H1 (cell line): ENCODE measurements at regions not wholly inside any gene's neighbourhood (a gene's known extent, or its start where the extent isn't known, plus 50 kb on each side); places are given as distances from the start of the nearest gene placed in this dataset.

Experiments
- CTCF ChIA-PET: fragments of 300-600 bp; sonication (Branson Sonifier 250); formaldehyde crosslinking; loops from one replicate; lab custom pipeline; 2021; ENCODE audit not compliant: partially characterized antibody; lab: Charles Lee
- POLR2A ChIA-PET: fragments of 300-600 bp; sonication (Branson Sonifier 250); formaldehyde crosslinking; loops from one replicate; lab custom pipeline; 2021; ENCODE audit warnings: inconsistent platforms; ENCODE audit not compliant: partially characterized antibody; lab: Charles Lee
- DNase-seq, 2 experiments: peaks; one replicate each; pipeline versions ENCODE4 v3.0.0 to v3.0.0-alpha.2; 2010 to 2022; ENCODE audit warnings: low spot score in 2 of 2, low read depth in 1 of 2, mixed read lengths in 1 of 2
- FAIRE-seq: peaks from 2 replicates; lab custom pipeline; 2011; peaks lifted over from hg19 to GRCh38; lab: Jason Lieb, UNC
- H2AFZ ChIP-seq: 2 replicates; pipeline ENCODE4 v1.8.1; 2012; ENCODE audit warnings: low read length, inconsistent platforms
- H2AK5ac ChIP-seq: 2 replicates; pipeline ENCODE4 v1.6.1; 2013; ENCODE audit warnings: low read depth, low read length
- H2BK120ac ChIP-seq: replicated peaks from 2 replicates; pipeline ENCODE3; 2013; ENCODE audit warnings: low read depth, low read length, inconsistent platforms
- H2BK12ac ChIP-seq: 2 replicates; pipeline ENCODE4 v1.6.1; 2013; ENCODE audit warnings: low read depth, low read length
- H2BK15ac ChIP-seq: 2 replicates; pipeline ENCODE4 v1.6.1; 2013; ENCODE audit warnings: low read length
- H2BK20ac ChIP-seq: 2 replicates; pipeline ENCODE4 v1.6.1; 2013; ENCODE audit warnings: low read length
- H2BK5ac ChIP-seq: 2 replicates; pipeline ENCODE4 v1.6.1; 2013; ENCODE audit warnings: low read depth, low read length
- H3K14ac ChIP-seq: 2 replicates; pipeline ENCODE4 v1.6.1; 2013; ENCODE audit warnings: inconsistent platforms; ENCODE audit not compliant: insufficient read length
- H3K18ac ChIP-seq: 2 replicates; pipeline ENCODE4 v1.6.1; 2013; ENCODE audit warnings: low read length; ENCODE audit errors: extremely low read depth
- H3K23ac ChIP-seq: 2 replicates; pipeline ENCODE4 v1.6.1; 2013; ENCODE audit warnings: inconsistent platforms; ENCODE audit not compliant: insufficient read length
- H3K23me2 ChIP-seq: 2 replicates; pipeline ENCODE4 v1.6.1; 2013; ENCODE audit warnings: low read depth, low read length
- H3K27ac ChIP-seq: 2 replicates; pipeline ENCODE4 v1.6.1; 2011; ENCODE audit warnings: low read depth, low read length, inconsistent platforms
- H3K27me3 ChIP-seq, 4 experiments: replicated peaks in 1 of 4; 1 replicate in 1 of 4; 2 replicates in 3 of 4; pipeline versions ENCODE4 v1.6.1 to v1.8.1; 2011 to 2013; ENCODE audit warnings: low read length in 3 of 4, mild to moderate bottlenecking in 3 of 4, inconsistent platforms in 2 of 4, mixed read lengths in 2 of 4, moderate library complexity in 1 of 4; ENCODE audit not compliant: control insufficient read depth in 3 of 4, insufficient read depth in 3 of 4; ENCODE audit errors: extremely low read depth in 1 of 4
- H3K36me3 ChIP-seq, 4 experiments: 2 replicates each; pipeline versions ENCODE4 v1.6.1 to v1.8.1; 2011 to 2013; ENCODE audit warnings: mild to moderate bottlenecking in 4 of 4, low read length in 3 of 4, moderate library complexity in 2 of 4, control low read depth in 1 of 4, inconsistent platforms in 1 of 4; ENCODE audit not compliant: insufficient read depth in 4 of 4, control insufficient read depth in 2 of 4
- H3K4ac ChIP-seq: replicated peaks from 2 replicates; pipeline ENCODE3; 2013; ENCODE audit warnings: low read length, low read depth, mixed read lengths, inconsistent platforms; ENCODE audit not compliant: insufficient read length
- H3K4me1 ChIP-seq, 4 experiments: replicated peaks in 1 of 4; 1 replicate in 1 of 4; 2 replicates in 3 of 4; pipeline versions ENCODE4 v1.6.1 to v1.8.1; 2011 to 2013; ENCODE audit warnings: low read length in 3 of 4, inconsistent platforms in 2 of 4, mixed read lengths in 1 of 4; ENCODE audit not compliant: insufficient read depth in 4 of 4, control insufficient read depth in 3 of 4
- H3K4me2 ChIP-seq, 2 experiments: 2 replicates each; pipeline versions ENCODE4 v1.6.1 to v1.8.1; 2011 to 2013; ENCODE audit warnings: low read depth in 2 of 2, low read length in 2 of 2, control low read depth in 1 of 2, inconsistent platforms in 1 of 2, mild to moderate bottlenecking in 1 of 2; ENCODE audit not compliant: insufficient read depth in 1 of 2
- H3K4me3 ChIP-seq, 4 experiments: fragments of 200-600, 300-600 bp in 1 of 4; sonication (generic), shearing (Covaris generic), sonication (Bioruptor Twin) in 1 of 4; 2 replicates each; pipeline versions ENCODE4 v1.5.1 to v1.8.1; 2011 to 2016; ENCODE audit warnings: low read length in 4 of 4, low read depth in 3 of 4, control low read depth in 2 of 4, inconsistent platforms in 2 of 4, mild to moderate bottlenecking in 2 of 4, mixed read lengths in 1 of 4, moderate library complexity in 1 of 4; ENCODE audit not compliant: insufficient read depth in 2 of 4; ENCODE audit errors: extremely low read depth in 1 of 4
- H3K56ac ChIP-seq: replicated peaks from 2 replicates; pipeline ENCODE3; 2013; ENCODE audit warnings: low read depth, mild to moderate bottlenecking, mixed read lengths, low read length, inconsistent platforms; ENCODE audit not compliant: insufficient read length
- H3K79me1 ChIP-seq: 2 replicates; pipeline ENCODE4 v1.6.1; 2013; ENCODE audit warnings: low read depth, low read length, control low read depth
- H3K79me2 ChIP-seq, 2 experiments: 2 replicates each; pipeline versions ENCODE4 v1.6.1 to v1.8.1; 2012 to 2013; ENCODE audit warnings: low read length in 2 of 2, mild to moderate bottlenecking in 2 of 2, inconsistent platforms in 1 of 2; ENCODE audit not compliant: insufficient read depth in 2 of 2, control insufficient read depth in 1 of 2
- H3K9ac ChIP-seq, 4 experiments: replicated peaks in 1 of 4; 1 replicate in 1 of 4; 2 replicates in 3 of 4; pipeline versions ENCODE4 v1.6.1 to v1.8.1; 2011 to 2013; ENCODE audit warnings: low read depth in 3 of 4, low read length in 3 of 4, control low read depth in 2 of 4, mild to moderate bottlenecking in 2 of 4, moderate library complexity in 2 of 4, inconsistent platforms in 1 of 4; ENCODE audit errors: extremely low read depth in 1 of 4
- H3K9me3 ChIP-seq, 2 experiments: 2 replicates each; pipeline versions ENCODE4 v1.6.1 to v1.8.1; 2012 to 2013; ENCODE audit warnings: mild to moderate bottlenecking in 2 of 2, moderate library complexity in 2 of 2, control low read depth in 1 of 2, inconsistent platforms in 1 of 2, low read depth in 1 of 2, low read length in 1 of 2, mixed read lengths in 1 of 2; ENCODE audit not compliant: insufficient read depth in 2 of 2
- H4K20me1 ChIP-seq, 2 experiments: replicated peaks in 1 of 2; 2 replicates each; pipeline versions ENCODE3 to v1.8.1; 2011 to 2013; ENCODE audit warnings: inconsistent platforms in 2 of 2, low read length in 2 of 2, mild to moderate bottlenecking in 1 of 2; ENCODE audit not compliant: insufficient read depth in 2 of 2, control insufficient read depth in 1 of 2
- H4K5ac ChIP-seq: 2 replicates; pipeline ENCODE4 v1.6.1; 2013; ENCODE audit warnings: low read length, low read depth, mixed read lengths, inconsistent platforms; ENCODE audit not compliant: insufficient read length
- H4K8ac ChIP-seq: 2 replicates; pipeline ENCODE4 v1.8.0; 2013; ENCODE audit warnings: mild to moderate bottlenecking, moderate library complexity, low read length, inconsistent platforms; ENCODE audit not compliant: insufficient read depth; ENCODE audit errors: extremely low read depth
- H4K91ac ChIP-seq: replicated peaks from 2 replicates; pipeline ENCODE3; 2013; ENCODE audit warnings: low read length, mixed read lengths, inconsistent platforms; ENCODE audit not compliant: insufficient read length
- PHF8 ChIP-seq: fragments of 200-600 bp; sonication (generic); conservative IDR thresholded peaks from 2 replicates; pipeline ENCODE4 v1.7.1; 2012; ENCODE audit warnings: low read depth, mild to moderate bottlenecking, inconsistent platforms, low read length, moderate library complexity
- POU5F1 ChIP-seq: IDR thresholded peaks from 2 replicates; pipeline ENCODE4 v1.6.1; 2011; ENCODE audit warnings: low read depth, mild to moderate bottlenecking, low read length, moderate library complexity
- WGBS, 2 experiments: shearing (Covaris generic) in 1 of 2; methylation state at CpG; one replicate each; pipeline versions ENCODE4 v1.1.6 to v1.1.7; 2013 to 2015; ENCODE audit warnings: low lambda C conversion rate in 2 of 2, mixed read lengths in 2 of 2, inconsistent platforms in 1 of 2, low coverage in 1 of 2, missing lambda C conversion rate in 1 of 2; ENCODE audit not compliant: insufficient replicate concordance in 2 of 2, insufficient coverage in 1 of 2, insufficient read length in 1 of 2; ENCODE audit errors: extremely low coverage in 1 of 2, missing lambda C conversion rate in 1 of 2; 5-methylcytosine and 5-hydroxymethylcytosine counted together
- TF ChIP-seq, protein P1 (sequence below), 3 experiments: IDR thresholded peaks; 1 replicate in 2 of 3; 2 replicates in 1 of 3; pipeline versions ENCODE4 v1.5.1 to v1.6.1; 2011; ENCODE audit warnings: low read length in 3 of 3, mild to moderate bottlenecking in 3 of 3, inconsistent platforms in 2 of 3, low read depth in 1 of 3, moderate library complexity in 1 of 3; ENCODE audit not compliant: insufficient read depth in 1 of 3; ENCODE audit errors: control extremely low read depth in 1 of 3

DNA sequence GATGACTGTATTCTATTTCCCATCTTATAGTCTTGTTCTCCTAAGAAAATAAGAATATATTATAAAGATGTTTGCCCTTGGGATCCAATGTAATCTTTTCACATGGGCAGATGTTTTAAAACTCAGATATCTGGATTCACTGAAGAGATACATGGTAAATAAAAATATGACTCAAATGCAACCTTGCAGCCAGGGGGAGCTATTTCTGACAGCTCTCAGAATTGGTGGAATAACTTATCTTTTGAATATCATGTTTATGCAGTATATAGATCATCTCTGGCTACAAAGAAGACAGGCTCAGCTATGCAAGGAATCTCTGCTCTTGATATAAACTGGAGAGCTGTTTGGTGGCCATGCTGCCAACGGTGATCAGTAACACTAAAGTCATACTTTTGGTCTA is 274.7 kb downstream of the GLUD2 start:
- H3K4ac ChIP-seq, result no peak overlapping the region
- no peaks in the 10 kb centered on the region for H3K79me2 ChIP-seq
- no peak overlapping the region for H3K4me3 ChIP-seq
- H3K4me1 ChIP-seq, result no peaks in the 10 kb centered on the region
- H3K56ac ChIP-seq, result no peak overlapping the region
- H3K9ac ChIP-seq, result no peak overlapping the region
- FAIRE-seq (no peak), DNase-seq (no peak)
- H2BK15ac ChIP-seq, result no peak overlapping the region
- H2AFZ ChIP-seq, result no peak overlapping the region
- no peak overlapping the region for H4K91ac ChIP-seq
- H3K27me3 ChIP-seq, result no peaks in the 10 kb centered on the region
- H3K23me2 ChIP-seq, result no peaks in the 10 kb centered on the region
- TF ChIP-seq, protein P1, sequence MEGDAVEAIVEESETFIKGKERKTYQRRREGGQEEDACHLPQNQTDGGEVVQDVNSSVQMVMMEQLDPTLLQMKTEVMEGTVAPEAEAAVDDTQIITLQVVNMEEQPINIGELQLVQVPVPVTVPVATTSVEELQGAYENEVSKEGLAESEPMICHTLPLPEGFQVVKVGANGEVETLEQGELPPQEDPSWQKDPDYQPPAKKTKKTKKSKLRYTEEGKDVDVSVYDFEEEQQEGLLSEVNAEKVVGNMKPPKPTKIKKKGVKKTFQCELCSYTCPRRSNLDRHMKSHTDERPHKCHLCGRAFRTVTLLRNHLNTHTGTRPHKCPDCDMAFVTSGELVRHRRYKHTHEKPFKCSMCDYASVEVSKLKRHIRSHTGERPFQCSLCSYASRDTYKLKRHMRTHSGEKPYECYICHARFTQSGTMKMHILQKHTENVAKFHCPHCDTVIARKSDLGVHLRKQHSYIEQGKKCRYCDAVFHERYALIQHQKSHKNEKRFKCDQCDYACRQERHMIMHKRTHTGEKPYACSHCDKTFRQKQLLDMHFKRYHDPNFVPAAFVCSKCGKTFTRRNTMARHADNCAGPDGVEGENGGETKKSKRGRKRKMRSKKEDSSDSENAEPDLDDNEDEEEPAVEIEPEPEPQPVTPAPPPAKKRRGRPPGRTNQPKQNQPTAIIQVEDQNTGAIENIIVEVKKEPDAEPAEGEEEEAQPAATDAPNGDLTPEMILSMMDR (IDR thresholded peaks at IDR 0.05; ENCODE audit: control extremely low read depth in 1 of 3, insufficient read depth in 1 of 3, low read depth in 1 of 3, low read length in 3 of 3), result peak in 1 of 3 experiments; percentile 9; a peak in 1 of 4 replicates
- no peak for TF ChIP-seq POU5F1
- no peak for TF ChIP-seq PHF8
- H2BK20ac ChIP-seq, result no peak overlapping the region
- H4K8ac ChIP-seq, result no peak overlapping the region
- H3K27ac ChIP-seq, result no peak overlapping the region
- no peaks in the 10 kb centered on the region for H3K79me1 ChIP-seq
- no peak overlapping the region for H3K4me2 ChIP-seq
- no peak overlapping the region for H2AK5ac ChIP-seq
- H2BK5ac ChIP-seq, result no peak overlapping the region
- H3K36me3 ChIP-seq, result no peaks in the 10 kb centered on the region
- ChIA-PET CTCF (interaction anchor here (0.6 to 1.3 kb wide), 6 partner anchors 12 to 568 kb away, joined by 3 to 4 read pairs (median 4); no protein-coding TSS in a partner anchor), POLR2A (no interaction called here)
- no peak overlapping the region for H3K23ac ChIP-seq
- no peak overlapping the region for H2BK120ac ChIP-seq
- H3K14ac ChIP-seq, result no peak overlapping the region
- no peak overlapping the region for H4K5ac ChIP-seq
- no peak overlapping the region for H2BK12ac ChIP-seq
- no peaks in the 10 kb centered on the region for H4K20me1 ChIP-seq
- H3K18ac ChIP-seq, result no peak overlapping the region
- H3K9me3 ChIP-seq, result no peaks in the 10 kb centered on the region
- WGBS, 2 experiments, result 100% methylated on average over 1 of the region's 1 CpG; no CpG with 5 or more reads in 1 of the 2 experiments
